Vagina (tissue), 2 donors: ENCODE measurements at regions not wholly inside any gene's neighbourhood (a gene's known extent, or its start where the extent isn't known, plus 50 kb on each side); places are given as distances from the start of the nearest gene placed in this dataset.

Source experiments
- DNase-seq, 2 donors: peaks; one replicate each; pipeline ENCODE4 v3.0.0-alpha.2; 2017; ENCODE audit errors: extremely low spot score in 2 of 2
- H3K27ac ChIP-seq: fragments of 200-600 bp; sonication (generic); one replicate; pipeline ENCODE4 v1.5.1; 2019
- H3K27me3 ChIP-seq: fragments of 200-600 bp; sonication (generic); one replicate; pipeline ENCODE4 v1.5.1; 2019
- H3K36me3 ChIP-seq, 2 donors: fragments of 200-600 bp; sonication (generic); one replicate each; pipeline ENCODE4 v1.5.1; 2017 to 2019
- H3K4me1 ChIP-seq: fragments of 200-600 bp; sonication (generic); one replicate; pipeline ENCODE4 v1.5.1; 2019
- H3K4me3 ChIP-seq, 2 donors: fragments of 200-600 bp; sonication (generic); 1 replicate in 1 of 2; 2 replicates in 1 of 2; pipeline ENCODE4 v1.5.1; 2016 to 2019
- H3K9me3 ChIP-seq: fragments of 200-600 bp; sonication (generic); one replicate; pipeline ENCODE4 v1.5.1; 2019
- CTCF ChIP-seq, 3 experiments: fragments of 450-650 bp in 2 of 3; fragments of 200-600 bp in 1 of 3; sonication (generic) in 1 of 3; IDR thresholded peaks; one replicate each; pipeline ENCODE4 v1.5.1; 2017 to 2019; ENCODE audit warnings: antibody characterized with exemption in 3 of 3, mild to moderate bottlenecking in 2 of 3, moderate library complexity in 2 of 3
- POLR2A ChIP-seq, 2 donors: fragments of 450-650 bp; IDR thresholded peaks; one replicate each; pipeline ENCODE4 v1.6.1; 2017; ENCODE audit warnings: antibody characterized with exemption in 2 of 2, mild to moderate bottlenecking in 2 of 2, moderate library complexity in 2 of 2
- POLR2AphosphoS5 ChIP-seq, 2 donors: sonication (generic); formaldehyde crosslinking; IDR thresholded peaks; one replicate each; pipeline ENCODE4 v1.9.0; 2017; ENCODE audit warnings: antibody characterized with exemption in 2 of 2, mild to moderate bottlenecking in 2 of 2, low read depth in 1 of 2; ENCODE audit not compliant: insufficient read depth in 1 of 2
- intact Hi-C: fragments of 100-400 bp; cut with DNase I; formaldehyde crosslinking; loops from one replicate; pipeline ENCODE4 v1.15.1; 2023

GRCh38 chr14:49508124-49508523 lies 78.1 kb downstream of the RPS29 start:
- TF ChIP-seq CTCF (IDR thresholded peaks at IDR 0.05), result no peak
- TF ChIP-seq POLR2AphosphoS5 (IDR thresholded peaks at IDR 0.05; ENCODE audit: insufficient read depth in 1 of 2, low read depth in 1 of 2), result no peak
- no peak for TF ChIP-seq POLR2A (IDR thresholded peaks at IDR 0.05)
- no peak for DNase-seq
- H3K27ac ChIP-seq, result no peak overlapping the region
- no peaks in the 10 kb centered on the region for H3K9me3 ChIP-seq
- intact Hi-C loops, result no loop called here
- H3K4me3 ChIP-seq, result no peak overlapping the region
- no peaks in the 10 kb centered on the region for H3K4me1 ChIP-seq
- no peaks in the 10 kb centered on the region for H3K36me3 ChIP-seq
- H3K27me3 ChIP-seq, result no peaks in the 10 kb centered on the region

- no peak for DNase-seq
- Histone ChIP-seq H3K4me1 (no peaks in the 10 kb centered on the region), H3K36me3 (no peaks in the 10 kb centered on the region), H3K9me3 (no peaks in the 10 kb centered on the region), H3K27ac (no peak overlapping the region), H3K27me3 (no peaks in the 10 kb centered on the region), H3K4me3 (no peak overlapping the region)
- no peak for TF ChIP-seq POLR2AphosphoS5 (IDR thresholded peaks at IDR 0.05; ENCODE audit: insufficient read depth in 1 of 2, low read depth in 1 of 2)
- no peak for TF ChIP-seq CTCF (IDR thresholded peaks at IDR 0.05)
- TF ChIP-seq POLR2A (IDR thresholded peaks at IDR 0.05), result no peak
- intact Hi-C loops, result no loop called here
Observed at GRCh38 chr14:49506650-49507049, 79.5 kb downstream of the RPS29 start.

- H3K27ac ChIP-seq, result no peak overlapping the region
- H3K36me3 ChIP-seq, result no peaks in the 10 kb centered on the region
- TF ChIP-seq CTCF (IDR thresholded peaks at IDR 0.05), result no peak
- no peak for TF ChIP-seq POLR2AphosphoS5 (IDR thresholded peaks at IDR 0.05; ENCODE audit: insufficient read depth in 1 of 2, low read depth in 1 of 2)
- no peak for TF ChIP-seq POLR2A (IDR thresholded peaks at IDR 0.05)
- DNase-seq, result no peak
- H3K4me1 ChIP-seq, result no peaks in the 10 kb centered on the region
- intact Hi-C loops, result no loop called here
- H3K27me3 ChIP-seq, result no peaks in the 10 kb centered on the region
- no peaks in the 10 kb centered on the region for H3K9me3 ChIP-seq
- H3K4me3 ChIP-seq, result no peak overlapping the region
Observed at GRCh38 chr14:49505041-49505766, 81.0 kb downstream of the RPS29 start.

GRCh38 chr14:49497725-49498348 lies 88.3 kb downstream of the RPS29 start:
- no peak overlapping the region for H3K4me3 ChIP-seq
- no peak overlapping the region for H3K27ac ChIP-seq
- DNase-seq, result no peak
- no peaks in the 10 kb centered on the region for H3K9me3 ChIP-seq
- intact Hi-C loops, result no loop called here
- TF ChIP-seq CTCF (IDR thresholded peaks at IDR 0.05) (peak; percentile 39 to 66 (median 56)), POLR2A (IDR thresholded peaks at IDR 0.05) (no peak), POLR2AphosphoS5 (IDR thresholded peaks at IDR 0.05; ENCODE audit: insufficient read depth in 1 of 2, low read depth in 1 of 2) (no peak)
- H3K36me3 ChIP-seq, result no peaks in the 10 kb centered on the region
- H3K27me3 ChIP-seq, result no peaks in the 10 kb centered on the region
- H3K4me1 ChIP-seq, result no peaks in the 10 kb centered on the region

- Histone ChIP-seq H3K4me1 (no peaks in the 10 kb centered on the region), H3K9me3 (no peaks in the 10 kb centered on the region), H3K4me3 (no peak overlapping the region), H3K36me3 (no peaks in the 10 kb centered on the region), H3K27ac (no peak overlapping the region), H3K27me3 (no peaks in the 10 kb centered on the region)
- DNase-seq, result no peak
- intact Hi-C loops, result no loop called here
- TF ChIP-seq POLR2AphosphoS5 (IDR thresholded peaks at IDR 0.05; ENCODE audit: insufficient read depth in 1 of 2, low read depth in 1 of 2), result no peak
- TF ChIP-seq POLR2A (IDR thresholded peaks at IDR 0.05), result no peak
- no peak for TF ChIP-seq CTCF (IDR thresholded peaks at IDR 0.05)
Observed at GRCh38 chr14:49497267-49497666, 88.9 kb downstream of the RPS29 start.
